Caco-2 (cell line): ENCODE measurements at regions not wholly inside any gene's neighbourhood (a gene's known extent, or its start where the extent isn't known, plus 50 kb on each side); places are given as distances from the start of the nearest gene placed in this dataset.

Experiments used
- BruUV-seq: library from RNA; stranded (reverse); fragments of 400-500 nt; replicated peaks from 2 replicates; lab custom pipeline; 2021; lab: Mats Ljungman, UMichigan
- CTCF ChIA-PET: fragments of 300-600 bp; sonication (Branson Sonifier 250); formaldehyde crosslinking; loops from one replicate; lab custom pipeline; 2022; ENCODE audit warnings: antibody characterized with exemption; lab: Charles Lee
- POLR2A ChIA-PET: fragments of 300-600 bp; sonication (Branson Sonifier 250); formaldehyde crosslinking; loops from one replicate; lab custom pipeline; 2022; ENCODE audit warnings: antibody characterized with exemption; lab: Charles Lee
- DNase-seq, 2 experiments: peaks; one replicate each; pipeline versions ENCODE4 v3.0.0 to v3.0.0-alpha.2; 2020 to 2022
- H3K27me3 ChIP-seq: replicated peaks from 2 replicates; pipeline ENCODE4 v1.6.0; 2011; ENCODE audit warnings: low read length; ENCODE audit not compliant: control insufficient read depth, insufficient read depth
- H3K36me3 ChIP-seq: 2 replicates; pipeline ENCODE4 v1.5.1; 2011; ENCODE audit warnings: low read length; ENCODE audit not compliant: control insufficient read depth, insufficient read depth
- H3K4me1 ChIP-seq: fragments of 250-450 bp; sonication (Bioruptor Pico); 2 replicates; pipeline ENCODE4 v1.5.1; 2020; ENCODE audit warnings: mild to moderate bottlenecking
- H3K4me3 ChIP-seq: 2 replicates; pipeline ENCODE4 v1.5.1; 2011; ENCODE audit warnings: low read depth, mild to moderate bottlenecking, control low read depth, low read length
- H3K9me3 ChIP-seq: fragments of 250-450 bp; sonication (Bioruptor Pico); 2 replicates; pipeline ENCODE4 v1.5.1; 2020; ENCODE audit warnings: mild to moderate bottlenecking, moderate library complexity
- H3K27ac Mint-ChIP-seq: one replicate; pipeline ENCODE4 v1.8.0; 2022; ENCODE audit warnings: mixed read lengths; ENCODE audit not compliant: unreplicated experiment
- H3K27me3 Mint-ChIP-seq: one replicate; pipeline ENCODE4 v1.8.0; 2022; ENCODE audit warnings: mixed read lengths; ENCODE audit not compliant: insufficient read depth, unreplicated experiment
- H3K36me3 Mint-ChIP-seq: one replicate; pipeline ENCODE4 v1.8.0; 2022; ENCODE audit warnings: mild to moderate bottlenecking, mixed read lengths; ENCODE audit not compliant: insufficient read depth, unreplicated experiment
- H3K4me1 Mint-ChIP-seq: one replicate; pipeline ENCODE4 v1.8.0; 2022; ENCODE audit warnings: low read depth, mixed read lengths; ENCODE audit not compliant: unreplicated experiment
- H3K4me3 Mint-ChIP-seq: one replicate; pipeline ENCODE4 v1.8.0; 2022; ENCODE audit warnings: mild to moderate bottlenecking, moderate library complexity, mixed read lengths; ENCODE audit not compliant: unreplicated experiment
- H3K9me3 Mint-ChIP-seq: one replicate; pipeline ENCODE4 v1.8.0; 2022; ENCODE audit warnings: mixed read lengths; ENCODE audit not compliant: unreplicated experiment
- CTCF ChIP-seq, 2 experiments: fragments of 200-600 bp in 1 of 2; IDR thresholded peaks; 1 replicate in 1 of 2; 2 replicates in 1 of 2; pipeline versions ENCODE4 v1.5.1 to v1.8.0; 2011 to 2022; ENCODE audit warnings: antibody characterized with exemption in 1 of 2, control low read depth in 1 of 2, inconsistent platforms in 1 of 2, low read depth in 1 of 2, low read length in 1 of 2, mild to moderate bottlenecking in 1 of 2, moderate library complexity in 1 of 2; ENCODE audit not compliant: insufficient read depth in 1 of 2, severe bottlenecking in 1 of 2, unreplicated experiment in 1 of 2
- intact Hi-C: fragments of 100-400 bp; cut with micrococcal nuclease; formaldehyde crosslinking; loops from one replicate; pipeline ENCODE4 v1.10.0; 2022; ENCODE audit not compliant: unreplicated experiment

GRCh38 chr1:47651311-47652089 lies 213.7 kb downstream of the FOXD2 start:
- DNase-seq = peak; percentile 19 to 62
- Histone ChIP-seq H3K27me3 (no peaks in the 10 kb centered on the region), H3K4me3 (no peak overlapping the region), H3K4me1 (peaks cover 11% of the 10 kb centered on the region; the same call in 1 of the 2 replicates), H3K36me3 (no peaks in the 10 kb centered on the region), H3K9me3 (no peaks in the 10 kb centered on the region)
- Mint-ChIP-seq H3K27ac (no peak overlapping the region), H3K4me1 (peaks cover 7% of the 10 kb centered on the region), H3K27me3 (peaks cover 2% of the 10 kb centered on the region), H3K36me3 (no peaks in the 10 kb centered on the region), H3K4me3 (no peak overlapping the region), H3K9me3 (no peaks in the 10 kb centered on the region)
- BruUV-seq = no TSS peak
- intact Hi-C loops = loop anchor here (5.0 kb wide), 1 partner anchor 46 kb away; no protein-coding TSS in a partner anchor
- ChIA-PET CTCF (no interaction called here), POLR2A (no interaction called here)
- no peak for TF ChIP-seq CTCF (IDR thresholded peaks at IDR 0.05; ENCODE audit: insufficient read depth in 1 of 2, low read depth in 1 of 2, low read length in 1 of 2, severe bottlenecking in 1 of 2, unreplicated experiment in 1 of 2)

- H3K4me3 ChIP-seq = no peak overlapping the region
- BruUV-seq = no TSS peak
- ChIA-PET CTCF (no interaction called here), POLR2A (no interaction called here)
- no peaks in the 10 kb centered on the region for H3K36me3 ChIP-seq
- DNase-seq = no peak
- H3K27me3 ChIP-seq = no peaks in the 10 kb centered on the region
- H3K4me3 Mint-ChIP-seq = no peak overlapping the region
- H3K4me1 ChIP-seq = peaks cover 11% of the 10 kb centered on the region; the same call in 1 of the 2 replicates
- H3K9me3 Mint-ChIP-seq = no peaks in the 10 kb centered on the region
- intact Hi-C loops = no loop called here
- H3K27ac Mint-ChIP-seq = no peak overlapping the region
- peaks cover 7% of the 10 kb centered on the region for H3K4me1 Mint-ChIP-seq
- no peaks in the 10 kb centered on the region for H3K9me3 ChIP-seq
- H3K27me3 Mint-ChIP-seq = peaks cover 2% of the 10 kb centered on the region
- no peak for TF ChIP-seq CTCF (IDR thresholded peaks at IDR 0.05; ENCODE audit: insufficient read depth in 1 of 2, low read depth in 1 of 2, low read length in 1 of 2, severe bottlenecking in 1 of 2, unreplicated experiment in 1 of 2)
- no peaks in the 10 kb centered on the region for H3K36me3 Mint-ChIP-seq
These were observed 217.9 kb downstream of the FOXD2 start for GRCh38 chr1:47655521-47656300.
